GDM1 (cell line): ENCODE measurements at regions not wholly inside any gene's neighbourhood (a gene's known extent, or its start where the extent isn't known, plus 50 kb on each side); places are given as distances from the start of the nearest gene placed in this dataset.
"Not testable (repeated sequence)": the region's sequence is repeated elsewhere in the genome, so short reads cannot be mapped to it uniquely, and the experiment has no call there.

ENCODE experiments used
- DNase-seq: peaks from one replicate; lab custom pipeline; 2025; lab: John Stamatoyannopoulos, UW

DNA sequence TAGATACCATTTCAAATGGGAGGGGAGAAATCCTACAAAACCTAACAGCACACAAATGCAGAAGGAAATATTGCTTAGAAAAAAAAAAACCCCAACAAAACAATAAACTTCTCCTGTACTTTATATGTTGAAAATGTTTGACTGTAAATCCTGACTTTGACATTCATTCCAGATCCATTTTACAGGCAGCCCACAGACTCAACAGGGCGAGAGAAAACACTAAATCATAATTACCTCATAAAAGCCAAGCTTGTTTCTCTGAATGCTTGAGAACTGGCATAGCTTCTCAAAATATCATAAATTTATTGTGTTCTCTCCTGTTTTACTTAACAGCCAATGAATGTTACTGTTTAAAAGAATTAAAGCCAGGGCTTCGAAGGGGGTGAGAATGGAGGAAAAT lies 273.2 kb downstream of the CD83 start:
- no peak for DNase-seq

DNA sequence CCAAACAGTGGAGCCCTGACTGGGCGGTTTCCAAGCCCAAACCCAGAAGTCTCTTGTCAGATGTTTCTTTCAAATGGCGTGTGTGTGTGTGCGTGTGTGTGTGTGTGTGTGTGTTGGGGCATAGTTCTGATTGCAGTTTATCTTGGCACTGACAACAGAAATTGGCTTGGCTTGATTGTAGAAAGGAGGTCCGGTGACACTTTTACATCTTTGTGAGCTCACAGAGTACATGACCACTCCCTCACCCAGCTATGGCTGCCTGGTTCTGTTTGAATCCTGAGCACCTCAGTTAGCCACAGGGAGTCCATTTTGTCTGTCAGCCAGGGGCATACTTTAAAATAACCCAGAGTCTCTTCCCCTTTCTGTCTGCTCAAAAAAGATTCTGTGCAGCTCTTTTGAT lies 276.3 kb downstream of the CD83 start:
- no peak for DNase-seq

DNA sequence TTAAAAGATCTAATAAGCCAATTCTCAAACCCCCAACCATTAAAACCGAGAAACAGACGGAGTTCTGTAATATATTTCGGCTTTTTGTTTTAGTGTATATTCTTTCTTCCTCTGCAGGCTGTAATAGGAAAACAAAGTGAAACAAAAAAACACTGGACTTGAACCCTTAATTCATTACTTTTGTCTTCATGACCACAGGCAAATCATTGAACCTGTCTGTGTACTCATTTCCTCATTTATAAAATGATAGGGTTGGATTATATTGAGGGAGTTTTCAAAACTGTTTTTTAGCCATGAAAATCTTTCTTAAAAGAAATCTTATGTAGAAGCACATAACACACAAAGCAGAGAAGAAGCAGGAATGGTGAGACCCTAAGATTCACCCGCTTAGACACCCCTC lies 278.8 kb downstream of the CD83 start:
- no peak for DNase-seq

DNA sequence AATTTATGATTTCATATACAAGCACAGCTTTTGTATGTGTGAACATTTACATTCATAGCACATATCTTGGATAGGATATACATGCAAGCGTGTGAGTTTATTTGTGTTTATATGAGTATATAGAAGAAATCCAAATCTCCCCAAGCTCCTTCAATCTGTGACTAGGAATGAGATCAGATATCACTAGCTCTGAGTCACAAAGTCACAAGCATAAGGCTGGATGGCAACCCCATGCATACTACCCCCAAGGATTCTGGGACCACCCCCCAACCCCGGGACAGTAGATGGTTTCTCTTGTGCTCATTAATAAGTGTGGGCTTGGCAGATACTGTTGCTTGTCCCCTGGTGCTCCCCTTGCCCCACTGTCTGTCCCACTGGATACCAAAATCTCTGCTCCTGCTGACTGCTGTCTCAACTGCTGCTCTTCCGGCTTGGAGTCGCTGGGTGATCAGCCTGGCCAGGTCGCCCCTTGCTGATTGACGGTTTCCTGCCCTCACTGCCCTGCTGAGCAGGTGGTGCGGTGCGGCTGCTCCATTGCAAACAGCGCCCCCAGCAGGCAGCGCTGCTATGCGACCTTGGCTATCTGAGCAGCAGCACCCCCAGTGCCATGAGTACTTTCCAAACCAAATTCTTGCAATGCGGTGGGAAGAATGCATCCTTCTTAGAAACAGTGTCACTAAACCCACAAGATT lies 279.4 kb downstream of the CD83 start:
- DNase-seq, result no peak

DNA sequence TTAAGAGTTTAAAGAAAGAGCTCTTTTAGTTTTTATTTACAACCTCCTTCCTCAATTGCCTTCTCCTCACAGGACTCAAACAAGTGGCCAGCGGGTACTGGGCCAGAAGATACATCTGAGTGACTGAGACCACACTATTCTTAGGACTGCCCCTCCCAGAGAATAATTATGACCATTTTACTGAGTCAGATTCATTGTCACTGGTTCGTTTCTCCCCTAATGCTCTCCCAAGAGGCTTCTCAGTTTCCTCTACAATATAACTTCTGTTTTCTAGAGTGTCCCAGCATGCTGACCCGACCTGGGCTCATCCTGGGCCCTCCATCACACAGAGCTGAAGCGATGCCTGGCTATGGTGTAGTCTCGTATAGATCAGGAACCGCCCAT lies 279.9 kb downstream of the CD83 start:
- no peak for DNase-seq

DNA sequence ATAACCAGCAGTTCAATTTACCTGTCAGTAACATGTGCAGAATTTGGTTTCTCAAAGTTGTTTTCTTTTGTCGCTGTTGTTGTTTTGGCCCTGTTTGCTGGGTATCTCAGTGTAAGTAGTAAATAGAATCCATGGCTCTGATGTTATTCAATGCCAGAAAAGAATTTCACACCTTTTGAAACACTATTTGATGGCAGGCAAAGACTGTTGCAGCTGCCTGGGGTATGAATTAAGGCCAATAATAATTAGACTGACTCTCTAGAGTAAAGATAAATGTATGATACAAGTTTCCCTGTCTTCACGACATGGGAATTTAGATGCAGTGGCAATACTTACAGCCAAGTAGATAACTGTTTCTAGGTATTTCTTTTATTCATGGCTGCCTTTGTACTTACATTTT lies 281.4 kb downstream of the CD83 start:
- no peak for DNase-seq

DNA sequence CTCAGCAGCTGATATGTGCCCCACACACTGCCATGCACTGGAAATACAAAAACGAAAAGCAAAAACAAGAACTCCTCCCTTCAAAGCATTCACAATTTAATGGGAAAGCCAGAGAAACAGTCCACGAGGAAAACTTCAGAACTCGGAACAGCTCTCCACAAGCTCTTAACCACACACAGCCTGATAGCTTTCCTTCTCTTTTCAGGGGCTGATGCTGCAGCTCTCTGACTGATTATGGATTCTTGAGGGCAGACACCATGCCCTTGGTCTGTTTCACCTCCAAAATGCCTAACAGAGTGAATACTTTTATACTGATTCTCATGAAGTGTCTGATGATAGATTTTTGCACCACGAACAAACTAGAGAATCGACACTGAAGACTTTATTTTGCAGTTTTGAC lies 282.1 kb downstream of the CD83 start:
- no peak for DNase-seq

DNA sequence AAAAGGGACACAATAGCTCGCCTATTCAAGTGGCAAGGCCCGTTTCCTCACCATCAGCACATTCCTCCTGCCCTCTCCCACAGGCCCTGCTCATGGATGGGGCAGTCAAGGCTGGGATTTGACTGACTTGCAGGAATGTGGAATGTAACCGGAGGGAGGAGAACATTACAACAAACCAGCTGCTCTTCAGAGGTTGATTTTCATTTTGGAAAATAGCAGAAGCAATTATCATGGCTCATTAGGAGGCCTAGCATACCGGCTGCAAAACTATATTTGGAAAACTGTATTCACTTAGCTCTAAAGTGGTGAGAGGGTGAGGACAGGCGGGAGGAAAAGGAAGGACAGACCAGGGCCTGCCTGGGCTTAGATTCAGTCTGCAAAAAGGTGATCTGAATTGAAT lies 283.7 kb downstream of the CD83 start:
- no peak for DNase-seq

DNA sequence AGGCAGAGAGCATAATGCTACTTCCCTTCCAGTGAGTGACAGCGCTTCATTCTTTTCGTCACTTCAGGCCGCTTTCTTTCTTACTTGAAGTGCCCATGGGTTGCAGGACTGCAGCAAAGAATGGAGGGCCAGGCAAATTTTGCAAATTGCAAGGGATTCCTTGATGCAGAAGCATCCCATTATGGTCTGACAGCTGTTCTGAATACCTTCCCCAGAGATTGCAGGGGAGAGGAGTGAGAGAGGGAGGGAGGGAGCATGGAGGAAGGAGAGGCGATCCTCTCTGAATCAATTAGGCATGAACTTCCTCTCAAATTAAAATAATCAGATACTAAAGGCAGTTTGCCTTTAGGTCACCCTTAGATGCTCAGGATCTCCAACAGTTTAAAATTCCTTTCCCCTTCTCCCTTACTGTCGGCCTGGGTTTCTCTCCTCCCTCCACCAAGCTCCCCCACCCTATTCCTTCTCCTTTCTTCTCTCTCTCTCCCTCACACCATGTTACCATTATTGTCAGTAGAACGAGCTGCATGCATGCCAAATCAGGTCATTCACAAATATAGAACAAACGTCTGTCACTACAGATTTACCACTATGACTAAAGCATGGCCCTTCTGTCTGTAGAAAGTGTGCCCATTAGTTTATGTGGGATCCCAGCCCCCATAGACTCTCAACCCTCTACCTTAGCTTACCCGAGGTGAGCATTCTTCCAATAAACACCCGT lies 289.2 kb downstream of the CD83 start:
- DNase-seq, result no peak

DNA sequence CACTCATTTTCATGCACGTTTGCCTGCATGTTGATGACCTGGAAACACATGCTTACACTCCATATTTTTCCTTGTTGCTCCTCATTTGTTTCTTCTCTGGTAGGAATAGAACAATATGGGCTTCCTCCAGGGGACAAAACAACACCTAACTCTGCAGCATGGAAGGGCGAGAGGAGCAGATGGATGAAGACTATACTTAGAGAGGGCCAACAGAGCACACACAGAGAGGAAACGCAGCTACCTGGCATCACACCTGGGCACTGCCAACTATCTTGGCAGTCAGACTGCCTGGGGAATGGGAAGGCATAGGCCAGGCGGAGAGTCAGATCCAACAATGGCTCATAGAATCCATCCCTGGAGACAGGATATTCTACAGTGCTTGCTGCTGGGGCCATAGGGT lies 290.9 kb downstream of the CD83 start:
- no peak for DNase-seq

DNA sequence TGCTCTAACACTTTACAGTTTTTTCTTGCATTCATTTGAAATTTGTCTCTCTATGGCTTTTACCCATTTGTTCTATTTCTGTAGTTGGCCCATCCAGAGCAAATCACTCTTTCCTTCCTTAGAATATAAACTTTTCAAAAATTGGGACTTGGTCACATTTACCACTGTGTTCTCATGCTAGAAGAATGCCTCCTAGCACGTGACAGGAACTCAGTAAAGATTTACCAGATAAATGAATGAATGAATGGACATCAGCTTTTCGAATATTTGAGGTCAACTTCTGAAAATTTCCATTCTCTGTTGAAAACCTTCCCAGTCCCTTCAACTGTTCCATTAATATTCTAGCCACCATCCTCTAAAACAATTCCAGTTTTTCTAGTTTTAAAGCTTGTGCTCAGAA lies 294.5 kb downstream of the CD83 start:
- no peak for DNase-seq

DNA sequence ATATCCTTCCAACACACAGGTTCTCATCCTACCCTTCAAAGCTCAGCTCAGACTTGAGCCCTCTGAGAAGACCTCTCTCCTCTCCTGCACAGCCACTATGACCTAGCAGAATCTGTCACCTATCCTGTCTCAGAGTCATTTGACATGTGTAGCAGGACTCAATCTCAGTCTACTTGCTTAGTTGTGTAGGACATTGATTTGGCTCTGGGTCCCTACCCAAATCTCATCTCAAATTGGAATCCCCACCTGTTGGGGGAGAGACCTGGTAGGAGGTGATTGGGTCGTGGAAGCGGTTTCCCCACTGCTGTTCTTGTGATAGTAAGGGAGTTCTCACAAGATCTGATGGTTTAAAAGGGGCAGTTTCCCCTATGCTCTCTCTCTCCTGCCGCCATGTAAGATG lies 297.9 kb downstream of the CD83 start:
- no peak for DNase-seq

DNA sequence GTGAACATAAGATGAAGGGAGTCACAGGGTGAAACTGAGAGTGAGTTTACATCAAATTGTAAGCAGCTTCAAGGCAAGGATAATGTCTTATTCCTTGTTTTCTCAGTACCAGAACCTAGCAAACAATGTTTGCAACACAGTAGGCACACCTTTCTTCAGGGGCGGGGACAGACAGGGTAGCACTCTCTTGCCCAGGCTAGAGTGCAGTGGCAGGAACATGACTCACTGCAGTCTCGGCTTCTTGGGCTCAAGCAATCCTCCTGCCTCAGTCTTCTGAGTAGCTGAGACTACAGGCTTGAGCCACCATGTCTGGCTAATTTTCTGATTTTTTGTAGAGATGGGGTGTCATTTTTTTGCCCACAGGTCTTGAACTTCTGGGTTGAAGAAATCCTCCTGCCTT lies 299.8 kb downstream of the CD83 start:
- DNase-seq, result no peak

DNA sequence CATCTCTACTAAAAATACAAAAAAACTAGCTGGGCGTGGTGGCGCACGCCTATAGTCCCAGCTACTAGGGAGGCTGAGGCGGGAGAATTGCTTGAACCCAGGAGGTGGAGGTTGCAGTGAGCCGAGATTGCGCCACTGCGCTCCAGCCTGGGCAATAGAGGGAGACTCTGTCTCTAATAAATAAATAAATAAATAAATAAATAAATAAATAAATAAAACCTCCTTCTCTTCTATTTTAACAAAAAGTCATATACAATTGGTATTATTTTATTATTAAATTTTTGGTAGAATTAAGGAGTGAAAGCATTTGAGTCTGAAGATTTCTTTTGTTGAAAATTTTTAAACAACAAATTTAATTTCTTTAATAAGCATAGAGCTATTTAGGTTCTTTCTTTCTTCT lies 301.7 kb downstream of the CD83 start:
- DNase-seq, result not testable (repeated sequence)

DNA sequence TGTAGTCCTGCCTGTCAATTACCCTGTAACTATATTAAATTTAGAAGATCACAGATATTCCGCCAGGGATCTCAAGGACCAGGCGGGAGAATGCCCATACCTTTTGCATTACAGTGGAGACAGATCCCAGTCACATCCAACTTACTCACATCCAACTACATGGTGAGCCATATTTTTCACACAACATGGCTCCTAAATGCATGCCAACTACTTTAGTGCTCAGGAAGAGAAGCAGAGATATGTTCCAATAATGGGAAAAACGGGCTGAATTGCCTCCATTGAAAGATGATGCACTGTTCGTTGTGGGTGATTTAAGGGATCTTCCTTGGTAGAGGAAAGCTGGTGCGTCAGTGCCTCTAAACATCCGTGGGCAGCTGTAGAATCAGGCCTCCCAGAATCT lies 304.5 kb downstream of the CD83 start:
- no peak for DNase-seq

DNA sequence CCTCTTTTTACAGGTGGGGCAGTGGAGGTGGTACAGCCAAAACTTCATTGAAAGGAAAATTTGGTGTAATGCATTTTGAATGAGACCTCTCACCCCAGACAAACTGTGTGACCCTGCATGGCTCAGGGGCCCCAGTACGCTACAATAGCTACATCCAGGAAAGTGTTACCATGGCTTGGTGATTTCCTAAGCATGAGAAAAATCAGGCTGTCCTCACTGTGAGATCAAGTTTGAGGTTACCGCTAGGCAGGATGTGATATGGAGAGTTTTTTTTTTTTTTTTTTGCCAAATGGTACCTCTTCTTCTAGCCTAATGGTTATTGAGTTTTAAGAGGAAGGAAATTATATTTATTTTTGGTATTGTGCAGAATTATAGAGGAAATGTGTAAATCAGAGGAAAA lies 305.3 kb downstream of the CD83 start:
- no peak for DNase-seq

DNA sequence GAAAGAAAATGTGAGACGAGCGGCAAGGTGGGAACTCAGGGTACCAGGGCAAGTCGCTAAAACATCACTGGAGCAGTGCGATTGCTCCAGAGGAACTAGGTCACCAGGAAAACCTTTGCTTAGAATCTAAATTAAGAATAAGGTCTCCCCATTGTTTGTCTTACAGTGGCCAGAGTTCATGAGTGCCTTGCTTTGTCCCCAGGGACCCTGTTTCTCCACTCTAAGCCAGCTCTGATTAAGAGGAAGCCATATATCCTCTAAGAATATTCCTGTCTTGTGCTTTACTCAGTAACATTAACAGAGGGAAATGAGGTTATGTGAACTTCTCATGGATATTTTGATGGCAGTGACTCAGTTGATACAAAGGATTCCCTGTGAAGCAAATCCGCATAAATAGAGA lies 305.8 kb downstream of the CD83 start:
- no peak for DNase-seq

DNA sequence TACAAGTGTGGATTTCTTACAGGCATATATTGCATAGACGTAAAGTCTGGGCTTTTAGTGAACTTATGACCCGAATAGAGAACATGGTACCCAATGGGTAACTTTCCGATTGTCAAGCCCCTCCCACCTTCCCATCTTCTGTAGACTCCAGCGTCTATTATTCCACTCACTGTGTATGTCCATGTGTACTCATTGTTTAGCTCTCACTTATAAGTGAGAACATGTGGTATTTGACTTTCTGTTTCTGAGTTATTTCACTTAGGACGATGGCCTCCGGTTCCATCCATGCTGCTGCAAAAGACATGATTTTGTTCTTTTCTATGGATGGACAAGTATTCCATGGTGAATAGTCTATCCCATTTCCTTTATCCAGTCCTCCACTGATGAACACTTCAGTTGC lies 306.4 kb downstream of the CD83 start:
- no peak for DNase-seq

DNA sequence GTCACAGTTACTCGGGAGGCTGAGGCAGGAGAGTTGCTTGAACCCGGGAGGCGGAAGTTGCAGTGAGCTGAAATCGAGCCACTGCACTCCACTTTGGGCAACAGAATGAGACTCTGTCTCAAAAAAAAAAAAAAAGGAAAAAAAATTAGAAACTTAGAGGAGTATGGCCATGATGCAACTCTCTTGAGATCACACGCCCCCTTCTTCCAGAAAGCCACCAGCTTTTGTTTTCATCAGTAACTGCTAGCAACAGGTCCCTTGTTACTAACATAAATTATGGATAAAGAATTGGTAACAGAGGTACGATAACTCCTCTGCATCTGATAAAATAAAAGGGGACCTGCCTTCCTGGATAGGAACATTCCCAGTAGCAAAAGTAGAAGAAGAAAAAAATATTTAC lies 308.2 kb downstream of the CD83 start:
- no peak for DNase-seq

DNA sequence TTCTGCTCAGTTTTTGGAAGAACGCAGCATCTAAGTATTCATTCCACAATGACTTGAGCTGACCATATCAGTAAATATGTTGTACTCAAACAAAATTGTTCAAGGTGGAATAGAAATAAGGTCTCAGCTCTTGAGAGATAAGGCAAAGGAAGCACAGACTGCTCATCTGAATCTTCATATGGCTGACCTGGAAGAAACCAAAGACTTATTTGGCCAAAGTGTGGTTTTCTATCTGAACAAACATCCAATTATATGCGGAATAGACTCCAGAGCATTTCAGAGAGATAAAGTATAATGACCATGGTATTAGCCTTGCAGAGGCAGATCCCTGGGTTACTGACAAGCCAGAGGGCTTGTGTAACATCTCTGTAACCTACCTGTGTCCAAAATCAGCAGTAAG lies 308.7 kb downstream of the CD83 start:
- DNase-seq, result no peak

DNA sequence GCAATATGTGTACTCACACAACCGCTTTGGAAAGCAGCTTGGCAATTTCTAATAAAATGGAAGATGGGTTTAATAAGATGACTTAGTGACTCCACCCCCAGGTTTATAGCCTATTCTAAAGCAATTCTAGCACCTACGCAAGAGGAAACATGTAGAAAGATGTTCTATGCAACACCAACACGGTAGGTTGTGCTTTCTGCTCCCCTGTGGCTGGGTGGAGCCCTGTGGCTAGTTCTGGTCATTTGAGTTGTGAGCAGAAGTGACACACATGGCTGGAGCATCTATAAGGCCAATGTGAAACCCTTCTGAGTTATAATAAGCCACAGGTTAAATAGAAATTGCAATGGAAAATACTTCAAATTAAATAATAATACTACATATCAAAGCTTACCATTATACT lies 310.7 kb downstream of the CD83 start:
- no peak for DNase-seq

DNA sequence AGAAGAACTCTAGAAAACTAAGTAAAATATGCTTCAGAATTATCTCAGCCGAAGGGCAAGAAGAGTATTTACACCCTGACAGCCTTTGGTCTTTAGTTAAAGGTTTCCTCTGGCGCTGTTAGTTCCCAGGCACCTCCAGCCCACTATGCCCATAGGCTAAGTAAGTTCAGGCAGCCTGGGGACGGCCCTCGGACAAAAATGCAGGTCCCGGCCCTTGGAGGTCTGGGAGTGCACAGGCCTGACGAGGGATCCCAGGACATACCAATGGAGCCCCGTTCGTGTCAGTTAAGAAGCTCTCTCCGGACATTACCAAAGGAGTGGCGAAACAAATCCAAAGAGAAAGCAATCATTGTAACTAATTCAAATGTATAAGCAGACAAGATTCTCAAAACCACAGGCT lies 311.8 kb downstream of the CD83 start:
- DNase-seq, result no peak

DNA sequence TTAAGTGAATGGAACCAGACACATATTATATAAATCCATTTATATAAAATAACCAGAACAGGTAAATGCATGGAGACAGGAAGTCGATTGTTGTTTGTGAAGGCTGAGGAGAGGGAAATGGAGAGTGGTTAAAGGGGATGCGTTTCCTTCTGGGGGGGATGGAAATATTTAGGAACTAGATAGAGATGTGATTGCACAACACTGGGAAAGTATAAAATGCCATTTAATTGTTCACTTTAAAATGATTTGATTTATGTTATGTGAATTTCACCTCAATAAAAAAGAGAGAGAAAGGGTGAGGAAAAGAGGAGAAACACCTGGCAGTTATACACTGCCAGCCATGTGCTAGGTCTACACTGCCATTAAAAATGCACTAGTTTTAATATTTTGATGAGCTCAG lies 312.6 kb downstream of the CD83 start:
- no peak for DNase-seq
